ENCODE measurements at regions not wholly inside any gene's neighbourhood (a gene's known extent, or its start where the extent isn't known, plus 50 kb on each side); places are given as distances from the start of the nearest gene placed in this dataset.

DNA sequence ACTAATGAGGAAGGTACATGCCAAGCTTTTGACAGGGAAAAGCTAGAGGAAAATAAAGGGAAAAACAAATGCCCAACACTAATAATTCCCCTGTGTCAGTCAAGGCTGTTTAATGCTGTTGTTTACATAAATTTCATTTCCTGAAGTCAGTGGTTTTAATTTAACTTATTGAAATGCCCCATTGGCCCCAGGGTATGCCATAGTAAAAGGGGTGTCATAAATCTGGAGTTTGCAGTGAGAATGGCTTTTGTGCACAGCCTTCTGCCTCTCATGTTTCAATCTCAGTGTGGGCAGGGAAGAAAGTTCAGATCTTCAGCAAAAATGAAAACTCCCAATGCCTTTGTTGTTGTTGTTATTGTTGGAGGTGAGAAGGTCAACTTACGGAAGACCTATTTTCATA is 550.1 kb upstream of the DCC start:
- 9% methylated on average over 1 of the region's 1 CpG for WGBS (ENCODE audit: low lambda C conversion rate)
- Histone ChIP-seq H3K9me3 (ENCODE audit: low read length) (peaks cover 17% of the 10 kb centered on the region; the same call in 1 of the 2 replicates), H3K4me3 (replicated peaks in 1 of 3; ENCODE audit: insufficient read depth in 1 of 3, low read depth in 2 of 3, low read length in 3 of 3) (no peak overlapping the region), H3K79me2 (ENCODE audit: insufficient read depth, low read length) (no peaks in the 10 kb centered on the region), H3K4me2 (ENCODE audit: low read depth, low read length) (no peak overlapping the region), H4K20me1 (ENCODE audit: insufficient read depth, low read length) (no peaks in the 10 kb centered on the region), H3K27me3 (ENCODE audit: control insufficient read depth in 1 of 2, insufficient read depth in 2 of 2, low read length in 2 of 2) (no peaks in the 10 kb centered on the region), H3K36me3 (replicated peaks in 1 of 2; ENCODE audit: control insufficient read depth in 1 of 2, insufficient read depth in 2 of 2, low read length in 2 of 2) (no peaks in the 10 kb centered on the region), H3K9ac (ENCODE audit: insufficient read depth, low read depth, low read length) (no peak overlapping the region), H3K27ac (ENCODE audit: extremely low read length, insufficient read depth, low read length) (no peak overlapping the region), H3K4me1 (ENCODE audit: insufficient read depth, low read length) (no peaks in the 10 kb centered on the region), H2AFZ (ENCODE audit: low read length) (no peak overlapping the region)
- in situ Hi-C loops (cut with HindIII; ENCODE audit: extremely low pct_ligation_motif_present, low pct_unique_long_range_greater_than_20kb), result loop anchor here (25.0 kb wide), 1 partner anchor 97 kb away; no protein-coding TSS in a partner anchor
- no peak for ATAC-seq
- intact Hi-C loops (cut with micrococcal nuclease; ENCODE audit: unreplicated experiment), result no loop called here
- POLR2A ChIA-PET, result no interaction called here
- no peak for DNase-seq (ENCODE audit: low spot score)
- no peak for FAIRE-seq
- TF ChIP-seq TAF15 (IDR thresholded peaks at IDR 0.05; ENCODE audit: low read depth, low read length, poor library complexity, severe bottlenecking) (no peak), ZNF614 (CRISPR knock-in tag; IDR thresholded peaks at IDR 0.05; ENCODE audit: borderline replicate concordance) (no peak), PLRG1 (conservative IDR thresholded peaks at IDR 0.05) (no peak), ZNF264 (CRISPR knock-in tag; IDR thresholded peaks at IDR 0.05) (no peak), RFXANK (CRISPR knock-in tag; IDR thresholded peaks at IDR 0.05) (no peak), MBD4 (IDR thresholded peaks at IDR 0.05; ENCODE audit: borderline replicate concordance, low read length) (no peak), ZNF782 (CRISPR knock-in tag; IDR thresholded peaks at IDR 0.05; ENCODE audit: borderline replicate concordance) (no peak), KDM2A (CRISPR knock-in tag; IDR thresholded peaks at IDR 0.05; ENCODE audit: borderline replicate concordance, low read depth) (no peak)
- TF ChIP-seq, protein P1, sequence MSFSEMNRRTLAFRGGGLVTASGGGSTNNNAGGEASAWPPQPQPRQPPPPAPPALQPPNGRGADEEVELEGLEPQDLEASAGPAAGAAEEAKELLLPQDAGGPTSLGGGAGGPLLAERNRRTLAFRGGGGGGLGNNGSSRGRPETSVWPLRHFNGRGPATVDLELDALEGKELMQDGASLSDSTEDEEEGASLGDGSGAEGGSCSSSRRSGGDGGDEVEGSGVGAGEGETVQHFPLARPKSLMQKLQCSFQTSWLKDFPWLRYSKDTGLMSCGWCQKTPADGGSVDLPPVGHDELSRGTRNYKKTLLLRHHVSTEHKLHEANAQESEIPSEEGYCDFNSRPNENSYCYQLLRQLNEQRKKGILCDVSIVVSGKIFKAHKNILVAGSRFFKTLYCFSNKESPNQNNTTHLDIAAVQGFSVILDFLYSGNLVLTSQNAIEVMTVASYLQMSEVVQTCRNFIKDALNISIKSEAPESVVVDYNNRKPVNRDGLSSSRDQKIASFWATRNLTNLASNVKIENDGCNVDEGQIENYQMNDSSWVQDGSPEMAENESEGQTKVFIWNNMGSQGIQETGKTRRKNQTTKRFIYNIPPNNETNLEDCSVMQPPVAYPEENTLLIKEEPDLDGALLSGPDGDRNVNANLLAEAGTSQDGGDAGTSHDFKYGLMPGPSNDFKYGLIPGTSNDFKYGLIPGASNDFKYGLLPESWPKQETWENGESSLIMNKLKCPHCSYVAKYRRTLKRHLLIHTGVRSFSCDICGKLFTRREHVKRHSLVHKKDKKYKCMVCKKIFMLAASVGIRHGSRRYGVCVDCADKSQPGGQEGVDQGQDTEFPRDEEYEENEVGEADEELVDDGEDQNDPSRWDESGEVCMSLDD (CRISPR knock-in tag; IDR thresholded peaks at IDR 0.05; ENCODE audit: borderline replicate concordance), result no peak
- TF ChIP-seq, protein P2, sequence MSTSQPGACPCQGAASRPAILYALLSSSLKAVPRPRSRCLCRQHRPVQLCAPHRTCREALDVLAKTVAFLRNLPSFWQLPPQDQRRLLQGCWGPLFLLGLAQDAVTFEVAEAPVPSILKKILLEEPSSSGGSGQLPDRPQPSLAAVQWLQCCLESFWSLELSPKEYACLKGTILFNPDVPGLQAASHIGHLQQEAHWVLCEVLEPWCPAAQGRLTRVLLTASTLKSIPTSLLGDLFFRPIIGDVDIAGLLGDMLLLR (CRISPR knock-in tag; IDR thresholded peaks at IDR 0.05), result no peak
- TF ChIP-seq, protein P3, sequence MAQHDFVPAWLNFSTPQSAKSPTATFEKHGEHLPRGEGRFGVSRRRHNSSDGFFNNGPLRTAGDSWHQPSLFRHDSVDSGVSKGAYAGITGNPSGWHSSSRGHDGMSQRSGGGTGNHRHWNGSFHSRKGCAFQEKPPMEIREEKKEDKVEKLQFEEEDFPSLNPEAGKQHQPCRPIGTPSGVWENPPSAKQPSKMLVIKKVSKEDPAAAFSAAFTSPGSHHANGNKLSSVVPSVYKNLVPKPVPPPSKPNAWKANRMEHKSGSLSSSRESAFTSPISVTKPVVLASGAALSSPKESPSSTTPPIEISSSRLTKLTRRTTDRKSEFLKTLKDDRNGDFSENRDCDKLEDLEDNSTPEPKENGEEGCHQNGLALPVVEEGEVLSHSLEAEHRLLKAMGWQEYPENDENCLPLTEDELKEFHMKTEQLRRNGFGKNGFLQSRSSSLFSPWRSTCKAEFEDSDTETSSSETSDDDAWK (CRISPR knock-in tag; IDR thresholded peaks at IDR 0.05), result no peak
- CTCF ChIA-PET (ENCODE audit: low intra/inter-chr PET ratio, low total read pairs), result no interaction called here
- no TSS peak for BruUV-seq (replicated peaks)

Data from HepG2 (cell line).